ENCODE measurements at regions not wholly inside any gene's neighbourhood (a gene's known extent, or its start where the extent isn't known, plus 50 kb on each side); places are given as distances from the start of the nearest gene placed in this dataset.

DNA sequence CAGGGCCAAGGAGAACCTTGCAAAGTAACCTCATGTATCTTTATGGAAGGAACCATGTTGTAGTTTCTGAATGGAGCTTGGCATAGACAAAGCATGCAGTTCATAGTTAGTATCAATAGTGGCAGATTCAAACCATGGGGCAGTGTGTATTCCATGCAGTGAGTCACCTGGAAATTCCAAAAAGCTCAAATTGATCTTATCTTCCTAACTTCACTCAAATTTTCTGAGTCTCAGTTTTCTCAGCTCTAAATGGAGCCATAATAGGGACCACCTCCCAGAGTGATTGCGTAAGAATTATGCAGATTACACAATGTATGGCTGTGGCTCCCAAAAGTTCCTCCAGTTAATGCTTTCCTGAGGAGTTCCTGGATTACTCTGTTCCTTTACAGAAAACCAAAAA lies 549.9 kb upstream of the KLF4 start:
- TF ChIP-seq, protein P1, sequence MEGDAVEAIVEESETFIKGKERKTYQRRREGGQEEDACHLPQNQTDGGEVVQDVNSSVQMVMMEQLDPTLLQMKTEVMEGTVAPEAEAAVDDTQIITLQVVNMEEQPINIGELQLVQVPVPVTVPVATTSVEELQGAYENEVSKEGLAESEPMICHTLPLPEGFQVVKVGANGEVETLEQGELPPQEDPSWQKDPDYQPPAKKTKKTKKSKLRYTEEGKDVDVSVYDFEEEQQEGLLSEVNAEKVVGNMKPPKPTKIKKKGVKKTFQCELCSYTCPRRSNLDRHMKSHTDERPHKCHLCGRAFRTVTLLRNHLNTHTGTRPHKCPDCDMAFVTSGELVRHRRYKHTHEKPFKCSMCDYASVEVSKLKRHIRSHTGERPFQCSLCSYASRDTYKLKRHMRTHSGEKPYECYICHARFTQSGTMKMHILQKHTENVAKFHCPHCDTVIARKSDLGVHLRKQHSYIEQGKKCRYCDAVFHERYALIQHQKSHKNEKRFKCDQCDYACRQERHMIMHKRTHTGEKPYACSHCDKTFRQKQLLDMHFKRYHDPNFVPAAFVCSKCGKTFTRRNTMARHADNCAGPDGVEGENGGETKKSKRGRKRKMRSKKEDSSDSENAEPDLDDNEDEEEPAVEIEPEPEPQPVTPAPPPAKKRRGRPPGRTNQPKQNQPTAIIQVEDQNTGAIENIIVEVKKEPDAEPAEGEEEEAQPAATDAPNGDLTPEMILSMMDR (conservative IDR thresholded peaks at IDR 0.05; ENCODE audit: low read length): no peak
- no peak for TF ChIP-seq EZH2phosphoT487 (IDR thresholded peaks at IDR 0.05; ENCODE audit: borderline replicate concordance)

All from Loucy (cell line).